GM20000 (cell line): ENCODE measurements at regions not wholly inside any gene's neighbourhood (a gene's known extent, or its start where the extent isn't known, plus 50 kb on each side); places are given as distances from the start of the nearest gene placed in this dataset.

ENCODE experiments used
- DNase-seq: peaks from one replicate; pipeline ENCODE4 v3.0.0; 2012; ENCODE audit warnings: low spot score
- CTCF ChIP-seq: IDR thresholded peaks from 2 replicates; pipeline ENCODE4 v1.5.1; 2012; ENCODE audit warnings: mild to moderate bottlenecking, control low read depth; ENCODE audit errors: extremely low read depth, missing control alignments

- DNase-seq = no peak
- no peak for TF ChIP-seq CTCF
Measured at GRCh38 chr5:38728029-38728428, 117.8 kb upstream of the OSMR start.

GRCh38 chr5:38731461-38731860, 114.4 kb upstream of the OSMR start:
- DNase-seq = no peak
- TF ChIP-seq CTCF = no peak

GRCh38 chr5:38734353-38734752, 111.5 kb upstream of the OSMR start:
- no peak for DNase-seq

GRCh38 chr5:38736089-38736488, 109.7 kb upstream of the OSMR start:
- DNase-seq = no peak
- TF ChIP-seq CTCF = no peak

More at GRCh38 chr5:38734353-38734752, 111.5 kb upstream of the OSMR start:
- TF ChIP-seq CTCF = no peak

- TF ChIP-seq CTCF = no peak
- no peak for DNase-seq
Measured at GRCh38 chr5:38737976-38738375, 107.8 kb upstream of the OSMR start.

GRCh38 chr5:38739011-38739704, 106.7 kb upstream of the OSMR start:
- no peak for TF ChIP-seq CTCF
- no peak for DNase-seq

GRCh38 chr5:38739705-38740045, 106.1 kb upstream of the OSMR start:
- TF ChIP-seq CTCF = no peak
- DNase-seq = no peak
